Epithelial cell of proximal tubule (primary cell): ENCODE measurements at regions not wholly inside any gene's neighbourhood (a gene's known extent, or its start where the extent isn't known, plus 50 kb on each side); places are given as distances from the start of the nearest gene placed in this dataset.

ENCODE experiments used
- DNase-seq: peaks from one replicate; pipeline ENCODE4 v3.0.0-alpha.2; 2011; ENCODE audit warnings: low read depth
- H3K4me3 ChIP-seq: 2 replicates; pipeline ENCODE4 v1.5.1; 2011; ENCODE audit warnings: low read depth, mild to moderate bottlenecking, low read length
- TF ChIP-seq, protein P1 (sequence below): conservative IDR thresholded peaks from 2 replicates; pipeline ENCODE4 v1.5.1; 2012; ENCODE audit warnings: low read depth, mild to moderate bottlenecking, low read length

DNA sequence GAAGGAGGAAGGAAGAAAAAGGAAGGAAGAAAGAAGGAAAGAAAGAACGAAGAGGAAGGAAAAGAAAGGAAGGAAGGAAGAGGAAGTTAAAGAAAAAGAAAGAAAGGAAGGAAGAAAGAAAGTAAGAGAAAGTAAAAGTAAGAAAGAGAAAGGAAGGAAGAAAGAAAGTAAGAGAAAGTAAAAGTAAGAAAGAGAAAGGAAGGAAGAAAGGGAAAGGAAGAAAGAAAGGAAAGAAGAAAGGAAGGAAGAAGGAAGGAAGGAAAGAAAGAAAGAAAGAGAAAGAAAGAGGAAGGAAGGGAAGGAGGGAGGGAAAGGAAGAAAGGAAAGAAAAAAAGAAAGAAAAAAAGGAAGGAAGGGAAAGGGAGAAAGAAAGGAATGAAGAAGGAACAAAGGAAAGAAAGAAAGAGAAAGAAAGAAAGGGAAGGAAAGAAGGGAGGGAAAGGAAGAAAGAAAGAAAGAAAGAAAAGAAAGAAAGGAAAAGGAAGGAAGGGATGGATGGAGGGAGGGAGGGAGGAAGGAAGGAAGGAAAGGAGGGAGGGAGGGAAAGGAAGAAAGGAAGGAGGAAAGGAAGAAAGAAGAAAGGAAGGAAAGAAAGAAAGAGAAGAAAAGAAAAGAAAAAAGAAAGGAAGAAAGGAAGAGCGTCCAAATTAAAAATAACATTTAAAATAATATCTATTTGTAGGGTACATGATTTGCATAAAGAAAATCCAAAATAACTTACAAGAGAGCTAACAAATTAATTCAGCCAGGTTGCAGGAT is 827.9 kb downstream of the TSN start:
- no peak for DNase-seq
- no peak overlapping the region for H3K4me3 ChIP-seq
- TF ChIP-seq, protein P1, sequence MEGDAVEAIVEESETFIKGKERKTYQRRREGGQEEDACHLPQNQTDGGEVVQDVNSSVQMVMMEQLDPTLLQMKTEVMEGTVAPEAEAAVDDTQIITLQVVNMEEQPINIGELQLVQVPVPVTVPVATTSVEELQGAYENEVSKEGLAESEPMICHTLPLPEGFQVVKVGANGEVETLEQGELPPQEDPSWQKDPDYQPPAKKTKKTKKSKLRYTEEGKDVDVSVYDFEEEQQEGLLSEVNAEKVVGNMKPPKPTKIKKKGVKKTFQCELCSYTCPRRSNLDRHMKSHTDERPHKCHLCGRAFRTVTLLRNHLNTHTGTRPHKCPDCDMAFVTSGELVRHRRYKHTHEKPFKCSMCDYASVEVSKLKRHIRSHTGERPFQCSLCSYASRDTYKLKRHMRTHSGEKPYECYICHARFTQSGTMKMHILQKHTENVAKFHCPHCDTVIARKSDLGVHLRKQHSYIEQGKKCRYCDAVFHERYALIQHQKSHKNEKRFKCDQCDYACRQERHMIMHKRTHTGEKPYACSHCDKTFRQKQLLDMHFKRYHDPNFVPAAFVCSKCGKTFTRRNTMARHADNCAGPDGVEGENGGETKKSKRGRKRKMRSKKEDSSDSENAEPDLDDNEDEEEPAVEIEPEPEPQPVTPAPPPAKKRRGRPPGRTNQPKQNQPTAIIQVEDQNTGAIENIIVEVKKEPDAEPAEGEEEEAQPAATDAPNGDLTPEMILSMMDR = no peak

DNA sequence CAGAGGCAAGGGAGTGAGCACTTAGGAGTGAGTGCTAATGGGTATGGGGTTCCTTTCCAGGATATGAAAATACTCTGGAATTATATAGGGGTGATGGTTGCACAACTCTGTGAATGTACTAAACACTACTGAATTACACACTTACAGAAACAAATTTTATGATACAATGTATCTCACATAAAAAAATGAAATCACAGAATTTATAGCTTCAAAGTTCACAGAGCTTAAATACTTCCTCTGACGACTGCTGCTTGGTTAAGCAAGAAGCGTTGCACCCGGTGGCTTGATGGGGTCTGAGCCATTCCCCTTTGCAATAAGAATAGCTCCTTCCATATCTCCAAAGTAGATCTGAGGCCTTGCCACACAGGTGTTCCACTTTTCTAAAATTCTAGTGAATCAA is 835.1 kb downstream of the TSN start:
- H3K4me3 ChIP-seq = no peak overlapping the region
- no peak for DNase-seq
- TF ChIP-seq, protein P1 = no peak

DNA sequence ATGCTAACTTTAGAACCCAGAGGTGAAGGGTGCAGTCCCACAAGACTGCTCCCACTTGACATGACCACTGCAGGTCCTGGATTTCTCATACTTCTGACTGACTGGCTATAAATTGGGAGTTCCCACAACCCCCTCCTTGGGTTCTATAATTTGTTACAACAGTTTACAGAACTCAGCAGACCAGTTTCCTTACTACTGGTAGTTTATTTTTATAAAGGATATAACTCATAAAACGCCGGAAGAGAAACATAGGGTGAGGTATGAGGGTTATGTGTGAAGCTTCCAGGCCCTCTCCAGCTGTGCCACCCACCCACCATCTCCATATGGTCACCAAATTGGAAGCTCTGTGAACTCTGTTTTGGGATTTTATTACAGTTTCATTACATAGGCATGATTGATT is 839.6 kb downstream of the TSN start:
- H3K4me3 ChIP-seq = no peak overlapping the region
- DNase-seq = no peak
- TF ChIP-seq, protein P1 = no peak

DNA sequence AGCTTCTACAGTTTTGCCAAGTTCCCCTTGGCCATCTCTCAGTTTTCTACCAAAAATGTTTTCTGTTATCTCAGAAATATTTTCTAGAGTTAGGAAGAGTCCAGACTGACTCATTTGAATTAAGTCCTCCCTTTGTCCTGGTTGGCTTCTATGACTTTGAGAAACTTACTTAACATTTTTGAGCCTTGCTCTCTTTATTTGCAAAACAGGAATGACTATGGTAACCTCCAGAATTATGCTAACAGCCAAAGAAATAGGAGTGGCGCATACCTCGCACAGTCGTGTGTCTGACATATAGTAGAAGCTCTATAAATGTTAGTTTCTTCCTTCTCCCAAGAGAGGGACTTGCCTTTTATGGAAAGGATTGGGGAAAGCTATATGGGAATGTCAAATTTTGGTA is 841.1 kb downstream of the TSN start:
- H3K4me3 ChIP-seq = no peak overlapping the region
- TF ChIP-seq, protein P1 = no peak
- DNase-seq = no peak

DNA sequence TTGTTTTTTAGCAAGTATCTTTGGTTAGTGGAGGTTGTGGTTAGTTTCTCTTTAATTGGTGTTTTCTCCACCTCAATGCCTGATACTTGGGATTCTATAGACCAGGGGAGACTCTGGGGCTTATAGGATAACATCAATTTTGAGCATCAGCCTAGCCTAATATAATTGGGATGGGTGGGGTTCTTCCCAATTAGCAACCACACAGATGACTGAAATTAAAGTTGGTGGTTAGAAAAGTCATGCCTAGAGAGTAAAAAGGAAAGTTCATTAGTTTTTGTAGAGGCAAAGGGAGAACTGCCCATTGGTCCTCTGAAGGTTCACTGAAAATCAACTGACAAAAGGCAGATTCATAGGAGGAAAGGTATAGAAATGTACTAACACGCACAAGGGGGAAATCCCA is 843.3 kb downstream of the TSN start:
- TF ChIP-seq, protein P1 = no peak
- no peak overlapping the region for H3K4me3 ChIP-seq
- DNase-seq = no peak

DNA sequence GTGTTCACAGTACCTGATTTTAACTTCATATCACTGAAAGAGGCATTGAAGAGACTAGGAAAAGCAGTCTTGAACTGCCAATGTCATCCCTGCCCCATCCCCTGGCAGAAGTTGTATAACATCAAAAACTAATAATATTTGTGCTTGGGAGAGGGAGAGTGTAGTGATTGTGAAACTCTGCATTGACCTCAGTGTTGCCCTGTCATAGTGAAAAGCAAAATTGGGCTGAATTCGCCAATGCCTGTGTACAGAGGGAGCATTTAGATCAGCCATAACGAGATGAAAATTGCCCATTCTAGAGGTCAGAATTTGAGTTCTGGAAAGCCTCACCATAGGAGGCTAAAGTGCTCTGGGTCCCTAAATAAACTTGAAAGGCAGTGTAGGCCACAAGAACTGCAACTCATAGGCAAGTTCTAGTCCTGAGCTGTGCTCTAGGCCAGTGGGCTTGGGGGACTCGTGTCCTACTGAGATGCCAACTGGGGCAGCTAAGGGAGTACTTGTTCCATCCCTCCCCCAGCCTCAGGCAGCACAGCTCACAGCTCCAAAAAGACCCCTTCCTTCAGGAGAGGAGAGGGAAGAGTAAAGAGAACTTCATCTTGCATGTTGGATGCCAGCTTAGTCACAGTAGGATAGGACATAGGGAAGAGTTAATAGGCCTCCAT is 855.6 kb downstream of the TSN start:
- no peak for DNase-seq
- H3K4me3 ChIP-seq = no peak overlapping the region
- TF ChIP-seq, protein P1 = no peak

DNA sequence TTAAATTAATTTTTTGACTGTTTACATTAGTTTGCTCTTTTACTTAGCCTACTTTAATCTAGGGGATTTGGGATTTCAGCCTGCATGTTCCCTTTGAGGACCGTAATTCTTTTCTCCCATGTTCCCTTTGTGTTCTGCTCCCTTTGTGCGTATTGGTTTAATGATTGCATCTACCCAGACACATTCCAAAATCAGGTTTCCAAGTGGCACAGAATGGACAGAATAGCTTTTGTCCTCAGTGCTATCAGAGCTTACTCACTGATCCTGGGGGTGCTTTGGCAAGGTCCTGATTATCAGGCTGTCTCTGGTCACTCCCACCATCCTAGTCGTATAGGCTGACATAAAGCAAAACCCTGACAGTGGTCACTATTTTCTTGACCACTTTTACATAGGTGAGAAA is 867.5 kb downstream of the TSN start:
- TF ChIP-seq, protein P1 = no peak
- no peak for DNase-seq
- no peak overlapping the region for H3K4me3 ChIP-seq
